GM12892 (cell line): ENCODE measurements at regions not wholly inside any gene's neighbourhood (a gene's known extent, or its start where the extent isn't known, plus 50 kb on each side); places are given as distances from the start of the nearest gene placed in this dataset.
"Not testable (repeated sequence)": the region's sequence is repeated elsewhere in the genome, so short reads cannot be mapped to it uniquely, and the experiment has no call there.

Experiments
- POLR2A ChIP-seq: IDR thresholded peaks from 2 replicates; pipeline ENCODE4 v1.6.1; 2011; ENCODE audit warnings: low read depth, low read length, control low read depth
- TAF1 ChIP-seq: IDR thresholded peaks from 2 replicates; pipeline ENCODE4 v1.6.1; 2011; ENCODE audit warnings: low read depth, mild to moderate bottlenecking, control low read depth, low read length, borderline replicate concordance

- not testable (repeated sequence) for TF ChIP-seq TAF1, POLR2A
Observed at GRCh38 chr6:10134185-10134584, 280.7 kb downstream of the TFAP2A start.
